ENCODE measurements at regions not wholly inside any gene's neighbourhood (a gene's known extent, or its start where the extent isn't known, plus 50 kb on each side); places are given as distances from the start of the nearest gene placed in this dataset.

- Histone ChIP-seq H3K4me1 (ENCODE audit: control insufficient read depth, insufficient read depth, low read length) (no peaks in the 10 kb centered on the region), H3K27me3 (ENCODE audit: control insufficient read depth, insufficient read depth, low read length, poor library complexity, severe bottlenecking) (peaks cover 43% of the 10 kb centered on the region), H3K27ac (ENCODE audit: low read depth, low read length) (no peak overlapping the region), H3K9ac (ENCODE audit: extremely low read depth, low read length, poor library complexity, severe bottlenecking) (no peak overlapping the region), H3K4me3 (ENCODE audit: low read length) (no peak overlapping the region), H3K9me3 (ENCODE audit: control insufficient read depth, low read length) (no peaks in the 10 kb centered on the region), H3K36me3 (ENCODE audit: control insufficient read depth, insufficient read depth, low read length) (no peaks in the 10 kb centered on the region)
- no peaks in the 10 kb centered on the region for H3K36me3 Mint-ChIP-seq (ENCODE audit: low read depth)
- H3K4me3 Mint-ChIP-seq = no peak overlapping the region
- no peaks in the 10 kb centered on the region for H3K9me3 Mint-ChIP-seq
- no peak overlapping the region for H3K27ac Mint-ChIP-seq
- peaks cover 82% of the 10 kb centered on the region for H3K27me3 Mint-ChIP-seq (ENCODE audit: insufficient read depth)
- DNase-seq = no peak
- H3K4me1 Mint-ChIP-seq = peaks cover 10% of the 10 kb centered on the region
- TF ChIP-seq, protein P1, sequence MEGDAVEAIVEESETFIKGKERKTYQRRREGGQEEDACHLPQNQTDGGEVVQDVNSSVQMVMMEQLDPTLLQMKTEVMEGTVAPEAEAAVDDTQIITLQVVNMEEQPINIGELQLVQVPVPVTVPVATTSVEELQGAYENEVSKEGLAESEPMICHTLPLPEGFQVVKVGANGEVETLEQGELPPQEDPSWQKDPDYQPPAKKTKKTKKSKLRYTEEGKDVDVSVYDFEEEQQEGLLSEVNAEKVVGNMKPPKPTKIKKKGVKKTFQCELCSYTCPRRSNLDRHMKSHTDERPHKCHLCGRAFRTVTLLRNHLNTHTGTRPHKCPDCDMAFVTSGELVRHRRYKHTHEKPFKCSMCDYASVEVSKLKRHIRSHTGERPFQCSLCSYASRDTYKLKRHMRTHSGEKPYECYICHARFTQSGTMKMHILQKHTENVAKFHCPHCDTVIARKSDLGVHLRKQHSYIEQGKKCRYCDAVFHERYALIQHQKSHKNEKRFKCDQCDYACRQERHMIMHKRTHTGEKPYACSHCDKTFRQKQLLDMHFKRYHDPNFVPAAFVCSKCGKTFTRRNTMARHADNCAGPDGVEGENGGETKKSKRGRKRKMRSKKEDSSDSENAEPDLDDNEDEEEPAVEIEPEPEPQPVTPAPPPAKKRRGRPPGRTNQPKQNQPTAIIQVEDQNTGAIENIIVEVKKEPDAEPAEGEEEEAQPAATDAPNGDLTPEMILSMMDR (conservative IDR thresholded peaks at IDR 0.05) = no peak
- 88 to 97% methylated on average over 3 of the region's 3 CpGs for WGBS, 2 experiments (ENCODE audit: insufficient coverage in 1 of 2, insufficient read length in 1 of 2)
Observed at GRCh38 chr5:77839691-77840090, 63.6 kb upstream of the TBCA start.

GRCh38 chr5:77832938-77833337 is 56.8 kb upstream of the TBCA start:
- TF ChIP-seq, protein P1 (conservative IDR thresholded peaks at IDR 0.05) = no peak
- Mint-ChIP-seq H3K4me3 (no peak overlapping the region), H3K9me3 (no peaks in the 10 kb centered on the region), H3K27me3 (ENCODE audit: insufficient read depth) (peaks cover 21% of the 10 kb centered on the region), H3K27ac (no peak overlapping the region), H3K4me1 (peaks cover 21% of the 10 kb centered on the region), H3K36me3 (ENCODE audit: low read depth) (no peaks in the 10 kb centered on the region)
- Histone ChIP-seq H3K9ac (ENCODE audit: extremely low read depth, low read length, poor library complexity, severe bottlenecking) (no peak overlapping the region), H3K4me1 (ENCODE audit: control insufficient read depth, insufficient read depth, low read length) (peaks cover 10% of the 10 kb centered on the region), H3K4me3 (ENCODE audit: low read length) (no peak overlapping the region), H3K9me3 (ENCODE audit: control insufficient read depth, low read length) (no peaks in the 10 kb centered on the region), H3K27me3 (ENCODE audit: control insufficient read depth, insufficient read depth, low read length, poor library complexity, severe bottlenecking) (no peaks in the 10 kb centered on the region), H3K27ac (ENCODE audit: low read depth, low read length) (no peak overlapping the region), H3K36me3 (ENCODE audit: control insufficient read depth, insufficient read depth, low read length) (no peaks in the 10 kb centered on the region)
- 86% methylated on average over 3 of the region's 3 CpGs; no CpG with 5 or more reads in 1 of the 2 experiments for WGBS, 2 experiments (ENCODE audit: insufficient coverage in 1 of 2, insufficient read length in 1 of 2)
- no peak for DNase-seq

DNA sequence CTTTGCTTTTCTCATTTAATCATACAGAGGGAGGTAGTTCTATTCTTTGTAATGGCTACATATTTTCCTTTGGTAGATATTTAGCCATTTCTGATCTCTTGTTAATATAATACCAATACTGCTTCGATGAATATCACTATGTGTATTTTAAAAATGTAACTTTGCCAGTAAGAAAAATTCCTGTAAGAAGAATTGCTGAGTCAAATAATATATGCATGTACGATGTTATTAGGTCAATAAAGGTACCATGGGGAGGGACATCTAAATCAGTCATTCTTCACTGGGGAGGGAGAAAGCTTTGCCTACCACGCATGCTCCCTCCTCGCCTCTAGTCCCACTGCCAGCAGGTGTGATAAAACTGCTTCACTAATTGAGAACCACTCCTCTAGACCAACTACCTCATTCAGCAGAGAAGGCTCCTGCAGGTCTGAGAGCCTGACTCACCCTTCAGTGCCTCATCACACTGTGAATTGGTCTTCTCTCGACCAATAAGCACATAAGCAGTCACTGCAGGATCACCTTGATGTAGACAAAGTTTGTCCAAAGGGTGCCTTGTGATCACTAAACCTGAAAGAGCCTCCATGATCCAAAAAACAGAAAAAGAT is 56.1 kb upstream of the TBCA start:
- Mint-ChIP-seq H3K9me3 (no peaks in the 10 kb centered on the region), H3K4me1 (peaks cover 21% of the 10 kb centered on the region), H3K36me3 (ENCODE audit: low read depth) (no peaks in the 10 kb centered on the region), H3K27ac (no peak overlapping the region), H3K4me3 (no peak overlapping the region), H3K27me3 (ENCODE audit: insufficient read depth) (peaks cover 18% of the 10 kb centered on the region)
- WGBS, 2 experiments (ENCODE audit: insufficient coverage in 1 of 2, insufficient read length in 1 of 2) = 80 to 82% methylated on average over 2 to 5 of the region's 5 CpGs
- Histone ChIP-seq H3K27ac (ENCODE audit: low read depth, low read length) (no peak overlapping the region), H3K4me3 (ENCODE audit: low read length) (no peak overlapping the region), H3K27me3 (ENCODE audit: control insufficient read depth, insufficient read depth, low read length, poor library complexity, severe bottlenecking) (no peaks in the 10 kb centered on the region), H3K36me3 (ENCODE audit: control insufficient read depth, insufficient read depth, low read length) (no peaks in the 10 kb centered on the region), H3K9ac (ENCODE audit: extremely low read depth, low read length, poor library complexity, severe bottlenecking) (no peak overlapping the region), H3K4me1 (ENCODE audit: control insufficient read depth, insufficient read depth, low read length) (peaks cover 10% of the 10 kb centered on the region), H3K9me3 (ENCODE audit: control insufficient read depth, low read length) (no peaks in the 10 kb centered on the region)
- TF ChIP-seq, protein P1 (conservative IDR thresholded peaks at IDR 0.05) = no peak
- peak; percentile 52 for DNase-seq

Data from endodermal cell (in vitro differentiated cells).